ENCODE measurements at regions not wholly inside any gene's neighbourhood (a gene's known extent, or its start where the extent isn't known, plus 50 kb on each side); places are given as distances from the start of the nearest gene placed in this dataset.
"Not testable (repeated sequence)": the region's sequence is repeated elsewhere in the genome, so short reads cannot be mapped to it uniquely, and the experiment has no call there.

DNA sequence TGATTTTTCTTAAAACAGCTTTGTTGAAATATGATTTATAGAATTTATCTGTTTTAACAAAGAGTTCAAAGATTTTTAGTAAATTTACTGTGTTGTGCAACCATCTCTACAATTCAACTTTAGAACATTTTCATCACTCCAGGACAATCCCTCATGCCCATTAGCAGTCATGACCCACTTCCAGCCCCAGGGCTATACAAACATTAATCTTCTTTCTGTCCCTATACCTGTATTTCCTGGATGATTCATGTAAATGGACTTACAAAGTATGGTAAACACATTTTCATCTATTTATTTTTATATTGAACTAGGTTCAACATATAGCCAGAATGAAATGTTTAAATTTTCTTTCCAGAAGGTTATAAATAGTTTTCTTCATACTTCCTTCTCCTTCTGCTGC, 127.8 kb upstream of the CCDC180 start:
- H3K4me3 ChIP-seq (ENCODE audit: low read depth, low read length) = no peak overlapping the region
- H3K4me1 ChIP-seq (ENCODE audit: control insufficient read depth, insufficient read depth, low read length) = no peaks in the 10 kb centered on the region
- no peak for TF ChIP-seq TCF7L2 (IDR thresholded peaks at IDR 0.05; ENCODE audit: borderline replicate concordance, low read depth, low read length)
- TF ChIP-seq, protein P1, sequence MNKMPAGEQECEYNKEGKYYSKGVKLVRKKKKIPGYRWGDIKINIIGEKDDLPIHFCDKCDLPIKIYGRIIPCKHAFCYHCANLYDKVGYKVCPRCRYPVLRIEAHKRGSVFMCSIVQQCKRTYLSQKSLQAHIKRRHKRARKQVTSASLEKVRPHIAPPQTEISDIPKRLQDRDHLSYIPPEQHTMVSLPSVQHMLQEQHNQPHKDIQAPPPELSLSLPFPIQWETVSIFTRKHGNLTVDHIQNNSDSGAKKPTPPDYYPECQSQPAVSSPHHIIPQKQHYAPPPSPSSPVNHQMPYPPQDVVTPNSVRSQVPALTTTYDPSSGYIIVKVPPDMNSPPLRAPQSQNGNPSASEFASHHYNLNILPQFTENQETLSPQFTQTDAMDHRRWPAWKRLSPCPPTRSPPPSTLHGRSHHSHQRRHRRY (tag by site-specific recombination; IDR thresholded peaks at IDR 0.05) = no peak
- TF ChIP-seq, protein P2, sequence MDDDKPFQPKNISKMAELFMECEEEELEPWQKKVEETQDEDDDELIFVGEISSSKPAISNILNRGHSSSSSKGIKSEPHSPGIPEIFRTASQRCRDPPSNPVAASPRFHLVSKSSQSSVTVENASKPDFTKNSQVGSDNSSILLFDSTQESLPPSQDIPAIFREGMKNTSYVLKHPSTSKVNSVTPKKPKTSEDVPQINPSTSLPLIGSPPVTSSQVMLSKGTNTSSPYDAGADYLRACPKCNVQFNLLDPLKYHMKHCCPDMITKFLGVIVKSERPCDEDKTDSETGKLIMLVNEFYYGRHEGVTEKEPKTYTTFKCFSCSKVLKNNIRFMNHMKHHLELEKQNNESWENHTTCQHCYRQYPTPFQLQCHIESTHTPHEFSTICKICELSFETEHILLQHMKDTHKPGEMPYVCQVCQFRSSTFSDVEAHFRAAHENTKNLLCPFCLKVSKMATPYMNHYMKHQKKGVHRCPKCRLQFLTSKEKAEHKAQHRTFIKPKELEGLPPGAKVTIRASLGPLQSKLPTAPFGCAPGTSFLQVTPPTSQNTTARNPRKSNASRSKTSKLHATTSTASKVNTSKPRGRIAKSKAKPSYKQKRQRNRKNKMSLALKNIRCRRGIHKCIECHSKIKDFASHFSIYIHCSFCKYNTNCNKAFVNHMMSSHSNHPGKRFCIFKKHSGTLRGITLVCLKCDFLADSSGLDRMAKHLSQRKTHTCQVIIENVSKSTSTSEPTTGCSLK (tag by site-specific recombination; IDR thresholded peaks at IDR 0.05) = no peak
- POLR2A ChIA-PET = no interaction called here
- no peaks in the 10 kb centered on the region for H3K36me3 ChIP-seq (ENCODE audit: control insufficient read depth in 2 of 2, insufficient read depth in 1 of 2, low read length in 2 of 2)
- H3K27ac ChIP-seq (ENCODE audit: extremely low read depth, low read depth, low read length) = no peak overlapping the region
- CTCF ChIA-PET = no interaction called here
- no peaks in the 10 kb centered on the region for H3K9me3 ChIP-seq (ENCODE audit: control insufficient read depth, insufficient read depth, low read depth, low read length)

DNA sequence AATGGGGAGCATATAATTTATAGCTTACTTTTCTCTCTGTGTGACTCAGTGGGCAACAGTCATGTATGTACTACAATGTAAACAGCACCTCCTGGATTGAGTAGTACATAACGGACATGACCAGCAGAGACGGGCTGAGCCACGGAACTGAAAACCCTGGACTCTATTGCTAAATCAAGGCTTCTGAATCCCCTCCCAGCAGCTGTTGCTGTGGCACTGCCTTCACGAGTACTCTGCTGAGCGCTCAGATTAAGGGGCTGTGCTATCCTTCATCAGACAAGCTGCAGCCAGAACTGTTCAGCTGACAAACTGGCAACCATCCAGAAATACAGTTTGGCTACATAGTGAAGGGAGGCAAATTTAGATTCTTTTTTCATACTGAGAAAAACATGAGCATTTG, 131.3 kb upstream of the CCDC180 start:
- TF ChIP-seq SP3 (tag by site-specific recombination; IDR thresholded peaks at IDR 0.05) = no peak
- TF ChIP-seq ZNF701 (tag by site-specific recombination; IDR thresholded peaks at IDR 0.05) = no peak
- no peak for TF ChIP-seq ZNF792 (tag by site-specific recombination; IDR thresholded peaks at IDR 0.05)
- TF ChIP-seq ZNF37A (tag by site-specific recombination; IDR thresholded peaks at IDR 0.05) = no peak
- TF ChIP-seq GLI2 (tag by site-specific recombination; IDR thresholded peaks at IDR 0.05; ENCODE audit: borderline replicate concordance, low read depth) = no peak
- TF ChIP-seq ZNF174 (tag by site-specific recombination; IDR thresholded peaks at IDR 0.05) = no peak
- no peaks in the 10 kb centered on the region for H3K36me3 ChIP-seq (ENCODE audit: control insufficient read depth in 2 of 2, insufficient read depth in 1 of 2, low read length in 2 of 2)
- CTCF ChIA-PET = interaction anchor here (0.6 kb wide), 1 partner anchor 67 kb away, joined by 3 read pairs; no protein-coding TSS in a partner anchor
- no peak overlapping the region for H3K27ac ChIP-seq (ENCODE audit: extremely low read depth, low read depth, low read length)
- POLR2A ChIA-PET = no interaction called here
- no peaks in the 10 kb centered on the region for H3K9me3 ChIP-seq (ENCODE audit: control insufficient read depth, insufficient read depth, low read depth, low read length)
- H3K4me3 ChIP-seq (ENCODE audit: low read depth, low read length) = no peak overlapping the region
- no peaks in the 10 kb centered on the region for H3K4me1 ChIP-seq (ENCODE audit: control insufficient read depth, insufficient read depth, low read length)

DNA sequence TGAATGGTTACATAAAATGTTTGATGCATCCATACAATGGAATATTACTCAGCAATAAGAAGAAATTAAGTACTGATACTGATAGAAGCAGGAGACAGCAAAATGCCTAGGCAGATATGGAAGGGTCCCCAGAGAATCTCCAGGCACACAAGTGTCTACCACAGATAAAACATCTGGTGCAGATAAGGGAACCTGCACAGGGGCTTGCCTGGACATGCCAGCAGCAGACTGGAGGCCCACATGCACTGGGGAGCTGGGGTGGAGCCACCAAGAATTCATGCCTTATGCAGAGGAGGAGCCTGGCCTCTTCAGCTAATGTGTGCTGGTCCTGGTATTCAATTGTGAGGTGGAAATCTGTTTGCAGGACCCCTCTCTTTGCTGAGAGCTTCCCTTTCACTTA, 129.2 kb upstream of the CTSV start:
- POLR2A ChIA-PET; H3K36me3 ChIP-seq (ENCODE audit: control insufficient read depth in 2 of 2, insufficient read depth in 1 of 2, low read length in 2 of 2); H3K4me3 ChIP-seq (ENCODE audit: low read depth, low read length); CTCF ChIA-PET; H3K9me3 ChIP-seq (ENCODE audit: control insufficient read depth, insufficient read depth, low read depth, low read length); H3K4me1 ChIP-seq (ENCODE audit: control insufficient read depth, insufficient read depth, low read length); H3K27ac ChIP-seq (ENCODE audit: extremely low read depth, low read depth, low read length): not testable (repeated sequence)
- peak; percentile 30 for TF ChIP-seq ZNF335 (tag by site-specific recombination; conservative IDR thresholded peaks at IDR 0.05)

DNA sequence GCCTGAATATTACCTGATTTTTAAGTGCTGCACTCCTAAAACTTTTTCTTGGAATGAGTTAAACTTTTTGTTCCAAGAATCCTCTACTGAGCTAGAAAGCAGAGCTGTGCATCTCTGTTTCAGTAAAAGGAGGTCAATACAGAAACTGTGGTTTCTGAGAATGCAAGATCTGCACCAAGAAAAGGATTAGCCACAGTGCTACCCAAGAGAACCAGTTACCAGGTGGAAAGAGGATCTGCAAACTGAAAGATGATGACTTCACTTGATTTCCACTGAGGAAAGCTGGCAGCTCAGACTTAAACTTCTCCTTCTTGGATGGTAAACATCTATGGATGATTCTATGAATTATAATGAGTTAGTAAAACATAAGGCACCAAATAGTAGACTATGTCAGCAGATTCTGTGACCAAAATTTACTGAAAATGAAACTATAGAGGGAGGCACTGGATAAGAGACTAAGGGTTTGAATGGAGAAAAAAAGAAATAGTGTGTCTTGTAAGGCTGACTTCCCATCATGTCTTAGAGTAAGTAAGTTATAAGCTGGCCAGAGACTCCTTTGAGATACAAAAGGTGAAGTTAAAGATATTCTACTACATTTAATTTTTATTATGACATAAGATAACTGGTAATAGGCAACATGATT, 127.7 kb upstream of the CTSV start:
- H3K9me3 ChIP-seq (ENCODE audit: control insufficient read depth, insufficient read depth, low read depth, low read length); H3K4me3 ChIP-seq (ENCODE audit: low read depth, low read length); H3K4me1 ChIP-seq (ENCODE audit: control insufficient read depth, insufficient read depth, low read length); POLR2A ChIA-PET; H3K27ac ChIP-seq (ENCODE audit: extremely low read depth, low read depth, low read length); H3K36me3 ChIP-seq (ENCODE audit: control insufficient read depth in 2 of 2, insufficient read depth in 1 of 2, low read length in 2 of 2); CTCF ChIA-PET: not testable (repeated sequence)

DNA sequence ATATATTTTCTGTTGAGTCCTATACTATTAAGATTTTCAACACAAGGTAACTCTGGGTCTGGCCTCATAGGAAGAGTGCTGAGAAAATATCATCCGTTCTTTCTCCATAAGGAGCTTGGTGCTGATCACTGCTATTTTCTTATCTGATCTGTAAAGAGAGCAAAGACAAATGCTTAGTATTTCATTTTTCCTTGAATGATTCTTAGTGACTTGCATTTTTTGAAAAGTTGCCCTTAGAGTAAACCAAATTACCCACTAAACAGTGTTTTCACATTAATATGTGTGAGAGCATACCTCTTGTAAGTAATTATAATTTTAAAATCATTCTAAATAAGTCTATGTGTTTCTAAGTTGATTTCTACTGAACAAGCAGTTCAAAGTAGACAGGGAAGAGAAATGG, 121.3 kb upstream of the CTSV start:
- Histone ChIP-seq H3K36me3 (ENCODE audit: control insufficient read depth in 2 of 2, insufficient read depth in 1 of 2, low read length in 2 of 2) (peaks cover 0 to 4% of the 10 kb centered on the region in 2 experiments; a peak in 1 of 3 replicates), H3K9me3 (ENCODE audit: control insufficient read depth, insufficient read depth, low read depth, low read length) (no peaks in the 10 kb centered on the region), H3K4me1 (ENCODE audit: control insufficient read depth, insufficient read depth, low read length) (no peaks in the 10 kb centered on the region), H3K4me3 (ENCODE audit: low read depth, low read length) (no peak overlapping the region), H3K27ac (ENCODE audit: extremely low read depth, low read depth, low read length) (no peak overlapping the region)
- ChIA-PET CTCF (interaction anchor here (0.6 to 1.7 kb wide), 3 partner anchors 12 to 304 kb away, joined by 3 to 6 read pairs (median 3); no protein-coding TSS in a partner anchor), POLR2A (no interaction called here)
- TF ChIP-seq KLF10 (tag by site-specific recombination; IDR thresholded peaks at IDR 0.05) (no peak), ZBTB48 (tag by site-specific recombination; IDR thresholded peaks at IDR 0.05) (no peak), ZNF174 (tag by site-specific recombination; IDR thresholded peaks at IDR 0.05) (no peak), ZNF37A (tag by site-specific recombination; IDR thresholded peaks at IDR 0.05) (no peak), ZNF114 (tag by site-specific recombination; IDR thresholded peaks at IDR 0.05) (no peak), ZSCAN16 (tag by site-specific recombination; IDR thresholded peaks at IDR 0.05) (no peak), ZNF292 (tag by site-specific recombination; IDR thresholded peaks at IDR 0.05; ENCODE audit: borderline replicate concordance, low read depth) (no peak)
- TF ChIP-seq, protein P3, sequence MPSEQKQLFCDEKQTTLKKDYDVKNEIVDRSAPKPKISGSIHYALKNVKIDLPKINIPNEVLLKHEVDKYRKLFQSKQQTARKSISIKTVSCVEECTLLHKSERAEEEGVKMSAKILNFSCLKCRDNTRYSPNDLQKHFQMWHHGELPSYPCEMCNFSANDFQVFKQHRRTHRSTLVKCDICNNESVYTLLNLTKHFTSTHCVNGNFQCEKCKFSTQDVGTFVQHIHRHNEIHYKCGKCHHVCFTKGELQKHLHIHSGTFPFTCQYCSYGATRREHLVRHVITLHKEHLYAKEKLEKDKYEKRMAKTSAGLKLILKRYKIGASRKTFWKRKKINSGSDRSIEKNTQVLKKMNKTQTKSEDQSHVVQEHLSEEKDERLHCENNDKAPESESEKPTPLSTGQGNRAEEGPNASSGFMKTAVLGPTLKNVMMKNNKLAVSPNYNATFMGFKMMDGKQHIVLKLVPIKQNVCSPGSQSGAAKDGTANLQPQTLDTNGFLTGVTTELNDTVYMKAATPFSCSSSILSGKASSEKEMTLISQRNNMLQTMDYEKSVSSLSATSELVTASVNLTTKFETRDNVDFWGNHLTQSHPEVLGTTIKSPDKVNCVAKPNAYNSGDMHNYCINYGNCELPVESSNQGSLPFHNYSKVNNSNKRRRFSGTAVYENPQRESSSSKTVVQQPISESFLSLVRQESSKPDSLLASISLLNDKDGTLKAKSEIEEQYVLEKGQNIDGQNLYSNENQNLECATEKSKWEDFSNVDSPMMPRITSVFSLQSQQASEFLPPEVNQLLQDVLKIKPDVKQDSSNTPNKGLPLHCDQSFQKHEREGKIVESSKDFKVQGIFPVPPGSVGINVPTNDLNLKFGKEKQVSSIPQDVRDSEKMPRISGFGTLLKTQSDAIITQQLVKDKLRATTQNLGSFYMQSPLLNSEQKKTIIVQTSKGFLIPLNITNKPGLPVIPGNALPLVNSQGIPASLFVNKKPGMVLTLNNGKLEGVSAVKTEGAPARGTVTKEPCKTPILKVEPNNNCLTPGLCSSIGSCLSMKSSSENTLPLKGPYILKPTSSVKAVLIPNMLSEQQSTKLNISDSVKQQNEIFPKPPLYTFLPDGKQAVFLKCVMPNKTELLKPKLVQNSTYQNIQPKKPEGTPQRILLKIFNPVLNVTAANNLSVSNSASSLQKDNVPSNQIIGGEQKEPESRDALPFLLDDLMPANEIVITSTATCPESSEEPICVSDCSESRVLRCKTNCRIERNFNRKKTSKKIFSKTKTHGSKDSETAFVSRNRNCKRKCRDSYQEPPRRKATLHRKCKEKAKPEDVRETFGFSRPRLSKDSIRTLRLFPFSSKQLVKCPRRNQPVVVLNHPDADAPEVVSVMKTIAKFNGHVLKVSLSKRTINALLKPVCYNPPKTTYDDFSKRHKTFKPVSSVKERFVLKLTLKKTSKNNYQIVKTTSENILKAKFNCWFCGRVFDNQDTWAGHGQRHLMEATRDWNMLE (tag by site-specific recombination; conservative IDR thresholded peaks at IDR 0.05; ENCODE audit: low read depth) = no peak
